Mucosa of gallbladder (tissue), 1 donor: ENCODE measurements at regions not wholly inside any gene's neighbourhood (a gene's known extent, or its start where the extent isn't known, plus 50 kb on each side); places are given as distances from the start of the nearest gene placed in this dataset.

ENCODE experiments used
- DNase-seq: peaks from one replicate; pipeline ENCODE4 v3.0.0-alpha.2; 2020; ENCODE audit warnings: low spot score
- donor health status: DM: no; HTN: no; CAD: no.

DNA sequence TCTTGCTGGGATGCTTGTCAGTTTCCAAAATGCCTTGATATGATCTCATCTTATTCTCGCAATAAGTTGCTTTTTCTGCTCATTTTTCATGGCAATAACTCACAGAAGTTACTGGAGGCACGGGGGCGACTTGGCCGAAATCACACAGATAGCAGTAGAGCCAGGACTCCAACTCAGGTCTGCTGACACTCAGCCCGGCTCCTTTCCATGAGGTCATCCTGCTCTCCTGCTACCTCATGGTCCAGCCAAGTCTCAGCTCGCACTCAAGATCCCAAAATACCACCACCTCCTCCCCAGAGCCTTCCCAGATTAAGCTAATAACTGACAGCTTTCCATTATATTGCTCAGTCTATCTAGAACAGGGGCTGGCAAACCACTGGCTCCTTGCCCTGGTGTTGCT, 269.5 kb downstream of the MAP2K4 start:
- DNase-seq = no peak

DNA sequence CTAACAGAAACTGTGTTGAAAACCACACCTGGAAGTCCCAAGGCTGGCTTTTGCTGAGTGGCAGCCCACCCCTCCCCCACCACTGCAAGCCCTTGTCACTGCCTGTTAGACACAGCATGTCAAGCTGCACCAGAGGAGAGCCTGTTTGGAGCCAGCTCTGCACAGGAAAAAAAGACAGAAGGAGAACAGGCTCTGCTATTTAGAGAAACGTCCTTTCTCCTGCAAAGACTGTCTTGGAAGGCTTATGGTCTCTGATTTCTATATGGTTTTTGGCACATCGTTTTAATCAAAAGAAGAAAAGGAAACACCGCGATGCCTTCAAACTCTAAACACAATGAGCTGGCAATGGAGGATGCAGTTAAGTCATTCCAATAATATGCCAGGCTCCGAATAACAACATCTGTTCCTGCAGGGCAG, 275.5 kb downstream of the MAP2K4 start:
- no peak for DNase-seq

DNA sequence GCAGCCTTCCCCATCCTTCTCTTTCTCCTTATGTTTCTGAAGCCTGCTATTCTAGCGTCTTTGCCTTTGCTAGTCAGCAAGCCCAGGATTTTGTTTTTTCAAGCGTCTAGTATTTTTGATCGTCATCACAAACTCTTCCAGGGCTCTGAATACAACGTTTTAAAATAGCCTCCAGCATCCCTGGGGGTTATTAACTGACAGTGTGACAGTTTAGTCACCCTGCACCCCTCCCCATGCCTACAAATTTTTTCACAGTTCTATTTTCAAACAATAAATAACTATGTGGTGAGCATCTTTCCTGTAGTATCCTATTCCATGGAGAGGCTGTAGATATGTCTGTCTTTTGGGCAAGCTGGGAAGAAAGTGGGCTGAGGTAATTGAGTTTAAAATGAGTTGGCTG, 280.9 kb downstream of the MAP2K4 start:
- DNase-seq = no peak

DNA sequence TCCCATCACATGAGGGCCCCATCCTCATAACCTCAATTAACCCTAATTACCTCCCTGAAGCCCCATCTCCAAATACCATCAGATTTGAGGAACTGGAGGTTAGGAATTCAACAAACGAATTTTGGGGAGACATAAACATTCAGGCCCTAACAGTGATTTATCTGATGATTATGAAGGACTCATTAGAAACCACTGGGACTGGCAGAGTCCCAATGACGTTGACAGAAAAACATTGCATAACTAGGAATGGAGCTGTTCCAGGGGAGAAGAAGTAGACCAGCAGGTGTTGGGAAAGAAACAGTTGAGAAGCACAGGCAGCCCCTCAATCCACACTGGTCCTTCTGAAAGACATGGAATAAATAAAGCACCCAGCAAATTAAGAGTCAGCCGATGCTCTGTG, 282.0 kb downstream of the MAP2K4 start:
- DNase-seq = no peak

DNA sequence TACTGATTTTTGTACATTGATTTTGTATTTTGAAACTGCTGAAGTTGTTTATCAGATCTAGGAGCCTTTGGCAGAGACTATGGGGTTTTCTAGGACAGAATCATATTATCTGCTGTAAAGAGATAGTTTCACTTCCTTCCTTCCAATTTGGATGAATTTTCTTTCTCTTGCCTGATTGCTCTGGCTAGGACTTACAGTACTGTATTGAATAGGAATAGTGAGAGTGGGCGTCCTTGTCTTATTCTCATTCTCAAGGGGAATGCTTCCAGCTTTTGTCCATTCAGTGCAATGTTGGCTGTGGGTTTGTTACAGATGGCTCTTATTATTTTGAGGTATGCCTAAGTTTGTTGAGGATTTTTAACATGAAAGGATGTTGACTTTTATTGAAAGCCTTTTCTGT, 290.1 kb downstream of the MAP2K4 start:
- no peak for DNase-seq

DNA sequence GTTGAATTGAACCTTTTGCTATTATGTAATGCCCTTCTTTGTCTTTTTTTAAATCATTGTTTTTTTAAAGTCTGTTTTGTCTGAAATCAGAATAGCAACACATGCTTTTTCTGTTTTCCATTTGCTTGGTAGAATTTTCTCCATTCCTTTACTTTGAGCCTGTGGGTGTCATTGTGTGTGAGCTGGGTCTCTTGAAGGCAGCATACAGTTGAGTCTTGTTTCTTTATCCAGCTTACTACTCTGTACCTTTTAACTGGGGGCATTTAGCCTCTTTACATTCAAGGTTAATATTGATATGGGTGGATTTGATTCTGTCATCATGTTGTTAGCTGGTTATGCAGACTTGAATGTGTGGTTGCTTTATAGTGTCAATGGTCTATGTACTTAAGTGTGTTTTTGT, 292.0 kb downstream of the MAP2K4 start:
- no peak for DNase-seq

DNA sequence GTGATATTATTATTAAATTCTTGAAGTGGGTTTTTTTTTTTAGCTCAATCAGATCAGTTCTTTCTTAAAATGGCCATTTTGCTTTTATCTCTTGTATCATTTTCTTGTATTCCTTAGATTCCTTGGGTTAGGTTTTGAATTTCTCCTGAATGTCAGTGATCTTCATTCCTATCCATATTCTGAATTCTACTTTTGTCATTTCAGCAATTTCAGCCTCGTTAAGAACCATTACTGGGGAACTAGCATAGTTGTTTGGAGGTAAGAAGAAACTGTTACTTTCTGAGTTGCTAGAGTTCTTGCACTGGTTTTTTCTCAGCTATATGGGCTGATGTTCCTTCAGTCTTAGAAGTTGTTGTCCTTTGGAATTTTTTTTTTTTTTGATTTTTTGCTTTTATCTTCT, 293.1 kb downstream of the MAP2K4 start:
- DNase-seq = no peak

DNA sequence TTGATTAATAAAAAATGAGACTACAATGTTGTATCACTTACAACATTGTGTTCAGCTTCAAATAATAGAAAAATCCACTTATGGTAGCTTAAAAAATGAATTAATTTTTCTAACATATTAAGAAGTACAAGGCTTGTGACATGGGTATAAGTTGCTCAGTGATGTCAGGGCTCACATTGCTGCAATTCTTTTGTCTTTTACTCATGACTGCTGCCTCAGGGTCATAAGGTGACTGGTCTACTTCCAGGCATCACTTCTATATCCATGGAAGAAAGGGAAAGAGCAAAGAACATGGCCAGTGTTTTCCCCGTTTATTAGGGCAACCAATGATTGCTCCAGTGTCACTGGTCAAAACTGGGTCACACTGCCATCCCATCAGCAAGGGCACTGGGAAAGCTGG, 295.3 kb downstream of the MAP2K4 start:
- DNase-seq = no peak

DNA sequence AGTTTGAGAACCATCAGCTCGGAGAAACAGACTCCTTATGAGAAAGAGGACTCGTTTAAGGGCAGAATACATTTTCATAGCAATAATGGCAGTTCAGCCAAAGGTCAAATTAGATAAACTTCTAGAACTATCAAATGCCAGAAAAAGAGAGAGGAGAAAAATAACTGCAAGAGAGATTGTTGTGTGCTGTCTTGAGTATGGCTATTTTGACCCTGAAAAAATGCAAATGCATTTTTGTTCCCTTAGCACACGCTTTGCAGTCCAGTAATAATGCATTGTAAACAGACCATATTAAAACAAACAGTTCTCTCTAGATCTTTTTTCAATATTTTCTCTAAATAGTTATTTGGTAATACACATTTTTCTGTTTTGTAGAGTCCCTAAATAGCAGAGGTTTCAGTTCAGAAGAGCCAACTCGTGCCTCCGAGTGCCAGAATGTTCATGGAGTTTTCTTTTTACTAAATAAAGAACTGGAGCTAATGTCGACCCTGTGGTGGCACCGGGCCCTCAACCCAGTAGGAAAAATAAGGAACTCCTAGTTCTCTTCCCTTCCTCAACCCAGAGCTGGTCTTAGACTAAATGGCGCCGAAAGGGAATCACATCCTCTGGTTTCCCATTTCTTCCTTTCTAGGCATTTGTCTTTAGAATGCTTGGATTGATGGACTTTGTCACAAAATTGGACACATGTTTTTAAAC, 298.0 kb downstream of the MAP2K4 start:
- DNase-seq = no peak

DNA sequence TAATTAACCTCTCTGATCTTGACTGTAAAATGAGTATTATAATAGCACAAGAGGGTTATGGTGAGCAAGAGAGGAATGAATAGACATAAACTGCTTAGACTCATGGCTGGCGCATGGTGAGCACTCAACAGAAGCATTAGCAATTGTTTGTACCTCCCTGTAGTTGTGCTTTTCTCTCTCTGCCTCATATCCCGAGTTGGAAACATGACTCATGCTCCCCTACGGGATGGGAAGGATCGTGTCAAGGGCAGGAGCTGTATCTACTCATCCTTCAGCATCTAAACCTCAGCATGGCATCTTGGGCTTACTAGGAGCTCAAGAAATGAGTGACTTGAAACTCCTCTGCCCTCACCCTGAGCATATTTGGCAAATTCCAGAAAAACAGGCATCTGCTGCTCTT, 299.6 kb downstream of the MAP2K4 start:
- DNase-seq = no peak

DNA sequence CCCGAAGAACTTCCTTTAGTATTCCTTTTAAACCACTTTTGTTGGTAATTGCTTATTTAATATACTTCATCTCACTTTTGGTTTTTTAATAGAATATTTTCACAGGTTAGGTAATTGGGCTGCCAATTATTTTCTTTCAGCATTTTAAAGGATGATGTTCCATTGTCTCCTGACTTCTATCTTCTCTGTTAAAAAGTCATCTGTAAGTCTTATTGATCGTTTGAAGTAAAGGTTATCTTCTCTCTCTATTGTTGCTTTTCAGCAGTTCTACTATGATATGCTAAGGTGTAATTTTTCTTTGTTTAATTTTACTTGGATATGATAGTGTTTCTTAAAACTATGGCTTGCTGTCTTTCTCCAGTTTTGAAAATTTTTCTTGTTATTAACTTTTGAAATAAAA, 307.5 kb downstream of the MAP2K4 start:
- no peak for DNase-seq

DNA sequence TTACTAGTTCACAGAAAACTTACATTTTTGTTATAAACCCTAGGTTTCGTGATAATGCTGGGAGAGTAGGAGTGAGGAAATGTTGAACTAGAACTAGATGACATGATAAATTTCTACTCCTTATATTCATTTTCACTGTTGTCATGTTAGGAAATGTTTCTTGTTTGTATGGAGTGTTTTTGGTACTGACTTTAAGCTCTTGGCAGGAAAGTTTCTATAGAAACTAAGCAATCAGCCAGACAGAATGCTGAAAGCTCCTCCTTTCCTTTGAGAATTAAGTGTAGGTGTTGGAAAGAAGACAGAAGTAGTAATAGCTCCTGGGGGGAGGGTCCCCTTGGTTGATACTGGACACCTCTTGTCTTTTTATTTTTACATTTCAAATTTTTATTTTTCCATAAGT, 309.8 kb downstream of the MAP2K4 start:
- no peak for DNase-seq

DNA sequence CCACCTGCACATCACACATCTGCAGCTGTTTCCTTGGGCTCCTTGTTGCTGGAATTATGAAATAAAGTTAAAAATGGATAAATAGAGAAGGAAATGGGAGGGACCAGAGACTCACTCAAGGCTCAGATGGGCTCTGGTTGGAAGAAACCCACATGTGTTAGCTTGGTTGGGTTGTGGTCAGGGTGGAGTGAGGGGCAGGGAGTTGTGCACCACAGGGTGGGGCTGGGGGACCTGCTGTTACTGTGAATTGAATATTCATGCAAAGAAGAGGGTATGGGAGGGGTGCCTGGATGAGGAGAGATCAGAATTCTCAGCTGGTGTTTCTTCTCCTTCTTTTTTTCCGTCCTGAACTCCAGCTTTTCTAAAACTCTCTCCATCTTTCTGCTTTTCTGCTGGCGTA, 320.7 kb downstream of the MAP2K4 start:
- no peak for DNase-seq

DNA sequence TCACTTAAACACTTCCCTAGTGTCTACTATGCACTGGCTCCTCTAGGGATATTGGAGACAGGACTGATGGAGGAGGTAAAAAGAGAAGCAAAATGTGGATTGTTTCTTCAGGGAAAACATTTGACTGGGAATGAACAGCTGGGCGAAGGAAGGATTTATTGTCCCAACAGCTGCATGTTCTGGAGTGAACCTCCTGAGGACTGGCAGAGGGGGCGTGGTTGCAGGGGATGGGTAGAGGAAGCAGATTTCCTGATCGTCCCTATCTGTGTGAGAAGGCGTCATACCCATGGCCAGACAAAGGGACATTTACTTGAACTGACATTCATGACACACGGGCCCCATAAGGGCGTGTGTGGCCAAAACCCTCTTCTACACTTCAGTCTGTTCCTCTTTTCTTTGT, 321.5 kb downstream of the MAP2K4 start:
- DNase-seq = no peak

DNA sequence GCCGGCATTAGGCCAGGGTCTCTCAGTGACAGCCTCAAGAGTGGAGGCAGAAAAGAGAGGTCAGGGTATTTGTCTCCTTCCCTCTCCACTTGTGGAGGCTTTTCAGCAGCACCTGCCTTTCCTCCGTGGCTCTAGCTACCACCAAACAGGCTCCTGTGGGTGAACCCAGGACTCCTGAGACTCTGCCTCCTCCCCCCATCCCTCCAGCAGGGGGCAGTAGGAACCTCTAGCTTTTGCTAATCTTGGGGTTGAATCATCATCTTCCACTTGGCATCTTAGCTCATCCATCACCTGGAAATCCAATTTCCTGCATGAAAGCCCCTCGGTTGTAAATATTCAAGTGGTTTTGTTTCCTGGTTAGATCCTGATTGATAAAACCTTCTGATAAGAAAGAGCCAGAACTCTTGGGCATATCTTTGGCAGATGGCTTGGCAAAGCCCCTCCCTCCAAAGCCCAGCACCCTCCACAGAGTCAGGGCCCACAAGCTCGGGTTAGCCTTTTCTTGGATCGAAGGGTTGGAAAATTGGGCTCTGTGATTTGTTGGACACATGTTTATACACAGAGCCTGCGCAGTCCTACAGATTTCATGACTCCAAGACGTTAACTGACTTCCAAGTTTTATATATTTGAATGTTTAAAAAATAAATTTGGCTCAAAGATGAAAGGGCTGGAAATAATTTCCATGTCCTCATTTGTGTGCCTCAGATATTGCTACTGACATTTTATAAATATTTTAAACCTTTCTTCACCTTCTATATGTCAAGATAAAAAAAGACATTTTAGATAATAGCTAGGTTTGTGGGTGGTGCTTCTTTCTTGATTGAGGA, 322.1 kb downstream of the MAP2K4 start:
- DNase-seq = peak; percentile 54

DNA sequence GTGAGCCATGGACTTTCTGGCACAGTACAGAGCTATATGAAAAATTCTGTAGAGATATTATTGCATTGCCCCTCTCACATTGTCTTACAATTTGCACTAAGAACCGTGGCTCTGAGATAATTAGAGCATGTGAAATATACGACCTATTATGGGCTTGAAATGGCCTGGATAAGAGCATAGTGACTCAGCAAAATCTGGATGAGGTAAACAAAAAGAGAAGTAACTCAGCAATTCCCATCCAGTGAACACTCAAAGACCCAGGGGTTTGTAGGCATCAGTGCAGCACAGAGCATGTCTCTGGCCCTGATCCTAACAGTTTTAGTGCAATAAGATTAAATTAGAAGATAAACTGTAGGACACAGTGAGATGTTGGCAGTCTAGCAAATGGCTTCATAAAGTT, 317.2 kb upstream of the MYOCD start:
- DNase-seq = no peak

DNA sequence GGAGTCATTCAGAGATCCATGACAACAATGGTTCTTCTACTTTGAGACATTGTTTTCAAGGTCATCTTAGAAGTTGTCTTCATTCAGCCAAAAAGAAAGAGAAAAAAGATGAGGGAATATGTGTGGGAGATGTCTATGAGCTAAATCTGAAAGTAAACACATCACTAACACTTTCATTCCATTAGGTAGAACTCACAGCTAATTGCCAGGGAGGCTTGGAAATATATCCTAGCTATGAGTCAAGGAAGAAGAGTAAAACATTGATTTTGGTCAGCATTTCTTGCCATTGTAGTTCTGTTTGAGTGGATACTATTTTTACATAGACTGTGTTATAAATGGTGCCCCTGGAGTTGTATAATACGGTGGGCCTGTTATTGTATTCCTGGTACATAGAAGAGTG, 316.4 kb upstream of the MYOCD start:
- DNase-seq = no peak

DNA sequence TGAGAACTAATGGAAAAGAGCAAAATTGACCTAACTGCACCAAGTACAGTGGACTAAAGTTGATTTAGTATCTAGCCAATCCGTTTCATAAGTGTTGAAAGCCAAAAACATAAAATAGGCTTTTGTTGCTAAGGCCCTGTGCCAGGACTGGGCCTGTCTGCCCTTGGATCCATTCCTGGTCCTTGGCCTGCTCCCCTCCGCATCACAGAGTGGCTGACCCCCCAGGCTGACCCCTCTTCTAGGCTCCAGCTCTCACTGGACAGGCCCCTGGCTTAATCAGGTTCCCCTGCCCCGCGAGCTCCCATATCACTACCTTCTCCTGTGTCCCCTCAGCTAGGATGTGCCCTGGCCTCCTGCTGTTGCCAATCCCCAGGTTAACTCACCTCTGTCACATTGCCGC, 313.6 kb upstream of the MYOCD start:
- DNase-seq = no peak

DNA sequence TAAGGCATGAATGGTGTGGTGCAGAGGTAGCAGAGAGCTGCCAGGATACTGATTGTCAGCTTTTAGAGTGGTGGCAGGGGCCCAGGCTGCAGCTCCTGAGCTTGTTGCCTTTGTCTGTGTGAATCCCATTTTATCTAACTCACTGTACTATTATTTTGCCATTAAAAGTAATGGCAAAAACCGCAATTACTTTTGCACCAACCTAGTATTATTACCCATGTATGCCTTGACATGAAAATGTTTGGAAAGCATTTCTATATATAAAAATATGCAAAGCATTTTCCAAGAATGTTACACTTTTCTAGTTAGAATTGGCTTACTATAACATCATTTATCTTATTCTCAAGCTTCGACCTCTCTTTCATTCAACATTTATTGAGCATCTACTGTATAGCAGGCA, 308.1 kb upstream of the MYOCD start:
- DNase-seq = no peak

DNA sequence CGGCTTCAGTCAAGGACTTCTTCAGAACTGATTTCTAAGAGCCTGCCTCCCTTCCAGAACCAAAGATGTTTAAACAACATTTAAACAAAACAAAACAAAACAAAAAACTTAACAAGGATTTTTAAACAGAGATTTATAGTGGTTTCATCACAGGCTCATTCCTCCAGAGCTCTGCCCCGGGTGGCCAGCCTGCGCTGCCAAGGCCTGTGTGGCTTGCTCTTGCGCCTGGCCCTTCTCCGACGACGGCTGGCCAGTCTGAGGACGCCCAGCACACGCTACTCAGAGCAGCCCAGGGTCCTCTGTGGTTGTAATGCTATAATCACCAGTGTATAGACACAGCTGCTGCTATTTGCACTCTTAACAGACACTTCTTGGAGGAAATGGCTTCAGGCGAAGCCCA, 307.2 kb upstream of the MYOCD start:
- DNase-seq = no peak

DNA sequence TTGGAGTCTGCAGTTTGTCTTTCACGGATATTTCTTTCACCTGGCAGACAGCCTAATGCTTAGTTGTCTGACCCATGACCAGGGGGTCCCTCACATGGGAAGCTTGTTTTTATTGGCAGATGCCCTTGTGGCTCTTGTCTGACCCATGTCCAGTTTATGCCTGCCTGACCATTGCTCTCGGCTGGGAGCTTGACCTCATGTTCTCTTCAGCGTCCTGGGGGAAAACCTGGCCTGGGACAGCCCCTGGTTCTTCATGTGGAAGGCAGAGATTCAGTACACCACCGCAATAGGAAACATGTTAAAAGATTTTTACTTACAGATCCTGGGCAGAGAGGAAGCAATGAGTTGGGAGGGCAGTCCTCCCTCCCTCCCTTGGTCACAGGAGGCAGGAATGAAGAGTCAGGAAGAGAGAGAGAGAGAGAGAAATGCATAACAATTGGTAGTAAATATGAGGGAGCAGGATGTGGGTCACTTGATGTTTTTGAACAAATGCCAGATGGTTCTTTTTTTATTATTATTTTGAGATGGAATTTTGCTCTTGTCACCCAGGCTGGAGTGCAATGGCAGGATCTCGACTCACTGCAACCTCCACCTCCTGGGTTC, 302.7 kb upstream of the MYOCD start:
- DNase-seq = no peak

DNA sequence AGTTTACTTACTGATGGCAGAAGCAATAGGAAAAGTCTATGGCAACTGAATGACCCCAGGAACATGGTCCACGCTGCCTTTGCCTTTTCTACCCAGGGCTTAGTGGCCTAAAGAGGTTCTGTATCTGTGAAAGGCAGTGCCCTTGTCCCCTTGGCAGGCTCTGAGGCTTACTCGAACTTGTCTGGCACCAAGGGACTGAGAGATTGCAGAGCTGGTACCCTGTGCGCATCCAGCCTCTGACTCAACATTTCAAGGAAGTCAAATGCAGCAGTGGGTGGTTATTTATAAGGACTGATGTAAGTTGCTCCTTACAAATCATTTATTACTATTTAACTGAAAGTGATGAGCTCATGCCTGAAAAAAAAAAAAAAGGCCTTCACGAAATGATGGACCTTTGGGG, 299.9 kb upstream of the MYOCD start:
- DNase-seq = peak; percentile 26

DNA sequence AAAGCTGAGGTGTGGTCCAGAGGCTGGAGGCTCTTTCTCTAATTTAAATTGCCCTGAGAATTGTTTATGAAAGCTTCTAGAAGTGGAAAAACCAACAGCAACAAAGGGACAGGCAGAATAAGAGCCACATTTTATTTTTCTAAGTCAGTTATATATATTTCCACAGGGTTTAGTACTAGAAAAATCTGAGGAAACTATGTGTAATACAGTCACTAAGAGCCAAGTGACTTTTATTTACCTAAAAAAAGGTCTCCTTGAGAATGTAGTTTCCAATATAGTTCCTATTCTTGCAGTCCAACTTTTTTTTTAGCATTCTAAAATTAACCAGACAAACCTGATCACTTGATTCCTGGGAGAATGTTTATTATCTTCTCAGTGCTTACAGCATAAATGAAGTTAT, 296.6 kb upstream of the MYOCD start:
- no peak for DNase-seq
